ENCODE measurements at regions not wholly inside any gene's neighbourhood (a gene's known extent, or its start where the extent isn't known, plus 50 kb on each side); places are given as distances from the start of the nearest gene placed in this dataset.

DNA sequence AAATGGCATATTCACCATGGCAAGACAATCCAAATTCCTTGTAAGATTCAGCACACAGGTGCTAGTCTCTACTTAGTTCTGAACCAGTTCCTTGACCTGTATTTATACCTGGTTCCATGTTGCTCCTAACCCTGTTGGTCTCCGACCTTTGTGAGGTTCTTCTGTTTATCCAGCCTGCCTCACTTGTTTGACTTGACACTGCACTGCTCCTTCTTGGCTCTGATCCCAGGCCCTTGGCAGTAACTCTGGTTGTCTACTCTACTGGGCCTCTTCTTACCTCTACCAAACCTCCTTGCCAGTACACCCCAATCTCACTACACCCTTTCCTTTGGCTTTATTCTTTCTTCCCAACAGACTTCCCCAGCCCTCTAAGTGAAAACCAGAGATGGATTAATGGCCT is 419.4 kb upstream of the USP24 start:
- no peak for TF ChIP-seq POLR2A (IDR thresholded peaks at IDR 0.05; ENCODE audit: low read length)
- TF ChIP-seq GATA1 (IDR thresholded peaks at IDR 0.05; ENCODE audit: low read depth, low read length) = no peak

All from erythroblast (primary cell).